ENCODE measurements at regions not wholly inside any gene's neighbourhood (a gene's known extent, or its start where the extent isn't known, plus 50 kb on each side); places are given as distances from the start of the nearest gene placed in this dataset.

DNA sequence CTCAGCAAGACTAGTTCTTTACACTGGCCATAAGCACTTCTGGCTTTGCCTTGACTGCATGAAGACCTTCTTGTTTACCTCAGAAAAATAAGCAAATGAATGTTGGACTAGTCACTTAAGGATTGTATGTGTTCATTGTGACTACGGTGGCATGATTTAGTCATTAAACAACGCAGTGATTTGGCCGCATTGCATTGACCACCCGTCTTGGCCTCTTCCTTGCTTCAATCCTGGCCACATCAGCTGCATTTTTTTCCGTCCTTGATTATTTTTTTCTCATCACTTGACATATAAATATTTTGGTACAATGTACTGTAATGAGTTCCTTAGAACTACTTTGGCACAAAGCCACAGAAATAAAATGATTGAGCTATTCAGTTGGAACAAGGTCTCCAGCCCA is 656.2 kb downstream of the RAB28 start:
- H3K36me3 ChIP-seq (ENCODE audit: insufficient read depth, low read length), result no peaks in the 10 kb centered on the region
- no peak for DNase-seq (ENCODE audit: low read depth, low spot score)
- no peak overlapping the region for H3K4me3 ChIP-seq
- TF ChIP-seq POLR2AphosphoS5 (IDR thresholded peaks at IDR 0.05; ENCODE audit: borderline replicate concordance, low read depth, low read length) (no peak), FOXP2 (optimal IDR thresholded peaks at IDR 0.05; ENCODE audit: control extremely low read depth, extremely low read length, insufficient read depth) (no peak), EZH2 (IDR thresholded peaks at IDR 0.05) (no peak)
- H3K9ac ChIP-seq (ENCODE audit: insufficient read length), result no peak overlapping the region
- H3K27ac ChIP-seq, result no peak overlapping the region
- no peaks in the 10 kb centered on the region for H3K9me3 ChIP-seq (ENCODE audit: low read depth, low read length)

DNA sequence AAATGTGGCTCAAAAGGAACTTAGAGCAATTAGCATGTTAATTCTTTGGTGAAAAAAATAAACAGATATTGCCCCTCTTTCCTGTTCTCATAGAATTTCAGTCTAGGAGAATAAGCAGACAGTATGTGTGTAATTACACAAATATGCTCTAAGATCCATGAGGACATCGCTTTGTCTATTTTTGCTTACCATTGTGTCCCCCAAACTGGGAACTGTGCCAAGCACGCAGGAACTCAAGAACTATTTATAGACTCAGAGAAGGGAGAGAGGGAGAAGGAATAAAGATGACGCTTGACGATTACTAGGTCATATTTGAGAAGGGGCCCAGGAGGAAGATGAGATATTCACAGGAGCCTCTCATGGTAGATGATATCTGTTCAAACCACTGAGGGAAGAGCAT is 692.6 kb downstream of the RAB28 start:
- peak overlapping the region; percentile 79 for H3K27ac ChIP-seq
- H3K4me3 ChIP-seq, result no peak overlapping the region
- no peaks in the 10 kb centered on the region for H3K36me3 ChIP-seq (ENCODE audit: insufficient read depth, low read length)
- no peaks in the 10 kb centered on the region for H3K9me3 ChIP-seq (ENCODE audit: low read depth, low read length)
- TF ChIP-seq EZH2 (IDR thresholded peaks at IDR 0.05), result no peak
- TF ChIP-seq POLR2AphosphoS5 (IDR thresholded peaks at IDR 0.05; ENCODE audit: borderline replicate concordance, low read depth, low read length), result no peak
- no peak for TF ChIP-seq FOXP2 (optimal IDR thresholded peaks at IDR 0.05; ENCODE audit: control extremely low read depth, extremely low read length, insufficient read depth)
- DNase-seq (ENCODE audit: low read depth, low spot score), result peak; percentile 39
- H3K9ac ChIP-seq (ENCODE audit: insufficient read length), result no peak overlapping the region

DNA sequence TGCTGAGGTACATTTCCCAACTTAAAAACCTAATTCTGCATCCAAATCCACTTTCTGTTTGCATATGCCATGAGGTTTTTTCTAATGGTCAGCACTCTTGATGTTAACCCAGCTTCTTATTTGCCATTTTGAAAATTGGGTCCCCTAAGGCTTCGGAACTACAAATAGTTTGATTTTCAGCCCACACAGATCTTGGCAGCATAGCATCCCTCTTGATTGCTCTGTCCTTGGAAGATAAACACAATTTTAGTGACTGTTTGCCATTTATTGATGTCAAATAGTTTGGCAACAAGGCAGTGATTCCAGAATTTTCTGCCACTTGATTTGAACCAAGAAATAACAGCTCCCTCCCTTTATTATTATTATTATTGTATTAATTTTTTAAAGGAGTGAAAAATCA is 696.9 kb downstream of the RAB28 start:
- no peak overlapping the region for H3K9ac ChIP-seq (ENCODE audit: insufficient read length)
- no peak overlapping the region for H3K27ac ChIP-seq
- DNase-seq (ENCODE audit: low read depth, low spot score), result no peak
- TF ChIP-seq POLR2AphosphoS5 (IDR thresholded peaks at IDR 0.05; ENCODE audit: borderline replicate concordance, low read depth, low read length) (no peak), FOXP2 (optimal IDR thresholded peaks at IDR 0.05; ENCODE audit: control extremely low read depth, extremely low read length, insufficient read depth) (no peak), EZH2 (IDR thresholded peaks at IDR 0.05) (no peak)
- no peak overlapping the region for H3K4me3 ChIP-seq
- no peaks in the 10 kb centered on the region for H3K9me3 ChIP-seq (ENCODE audit: low read depth, low read length)
- no peaks in the 10 kb centered on the region for H3K36me3 ChIP-seq (ENCODE audit: insufficient read depth, low read length)

DNA sequence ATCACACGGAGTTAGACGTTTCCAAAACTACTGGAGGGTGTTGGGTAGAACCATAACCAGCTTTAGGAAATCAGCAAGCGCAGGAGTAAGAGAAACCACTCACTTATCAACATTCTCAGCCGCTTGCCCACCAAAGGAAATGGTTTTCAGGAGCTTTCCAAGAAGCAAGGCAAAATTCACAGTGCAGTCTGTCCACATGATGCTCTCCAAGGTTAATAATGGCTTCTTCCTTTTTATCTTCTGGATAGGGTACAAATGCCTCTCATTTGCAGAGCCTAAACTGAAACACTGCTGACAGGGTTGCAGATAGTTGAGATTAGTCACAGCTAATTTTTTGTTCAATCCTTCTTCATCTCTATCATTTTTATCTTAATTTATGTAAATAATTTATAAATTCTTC is 705.4 kb downstream of the RAB28 start:
- no peak overlapping the region for H3K4me3 ChIP-seq
- TF ChIP-seq POLR2AphosphoS5 (IDR thresholded peaks at IDR 0.05; ENCODE audit: borderline replicate concordance, low read depth, low read length), result no peak

DNA sequence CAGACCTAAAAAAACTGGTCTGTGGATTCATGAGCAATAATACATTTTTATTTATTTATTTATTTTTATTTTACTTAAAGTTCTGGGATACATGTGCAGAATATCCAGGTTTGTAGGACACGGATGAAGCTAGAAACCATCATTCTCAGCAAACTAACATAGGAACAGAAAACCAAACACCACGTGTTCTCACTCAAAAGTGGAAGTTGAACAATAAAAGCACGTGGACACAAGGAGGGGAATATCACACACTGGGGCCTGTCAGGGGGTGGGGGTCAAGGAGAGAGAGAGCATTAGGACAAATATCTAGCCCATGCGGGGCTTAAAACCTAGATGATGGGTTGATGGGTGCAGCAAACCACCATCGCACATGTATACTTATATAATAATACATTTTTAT is 705.9 kb downstream of the RAB28 start:
- no peak for TF ChIP-seq EZH2 (IDR thresholded peaks at IDR 0.05)
- no peak for TF ChIP-seq FOXP2 (optimal IDR thresholded peaks at IDR 0.05; ENCODE audit: control extremely low read depth, extremely low read length, insufficient read depth)
- TF ChIP-seq POLR2AphosphoS5 (IDR thresholded peaks at IDR 0.05; ENCODE audit: borderline replicate concordance, low read depth, low read length), result no peak
- no peak for DNase-seq (ENCODE audit: low read depth, low spot score)
- no peaks in the 10 kb centered on the region for H3K36me3 ChIP-seq (ENCODE audit: insufficient read depth, low read length)
- H3K9ac ChIP-seq (ENCODE audit: insufficient read length), result no peak overlapping the region
- no peaks in the 10 kb centered on the region for H3K9me3 ChIP-seq (ENCODE audit: low read depth, low read length)
- H3K27ac ChIP-seq, result no peak overlapping the region
- H3K4me3 ChIP-seq, result no peak overlapping the region

More for the DNA sequence above, 705.4 kb downstream of the RAB28 start:
- H3K36me3 ChIP-seq (ENCODE audit: insufficient read depth, low read length), result no peaks in the 10 kb centered on the region
- DNase-seq (ENCODE audit: low read depth, low spot score), result no peak
- H3K9ac ChIP-seq (ENCODE audit: insufficient read length), result no peak overlapping the region
- no peaks in the 10 kb centered on the region for H3K9me3 ChIP-seq (ENCODE audit: low read depth, low read length)
- H3K27ac ChIP-seq, result no peak overlapping the region

DNA sequence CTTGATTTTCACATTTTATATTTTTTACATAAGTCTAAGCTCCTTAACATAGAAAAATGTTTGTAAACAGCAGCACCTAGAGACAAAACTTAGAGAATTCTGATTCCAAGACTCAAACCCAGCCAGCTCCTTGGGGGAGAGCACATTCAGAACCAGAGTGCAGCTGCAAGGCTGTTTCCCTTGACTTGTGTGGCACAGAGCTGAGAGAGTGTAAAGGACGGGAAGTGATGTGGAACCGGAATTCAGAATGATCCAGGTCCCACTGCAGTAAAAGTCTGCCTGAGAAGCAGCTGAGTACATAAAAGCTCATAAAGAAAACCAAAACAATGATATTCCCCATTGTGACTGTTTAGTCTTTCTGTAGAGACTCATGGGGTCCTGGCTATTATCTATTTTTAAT is 713.8 kb downstream of the RAB28 start:
- DNase-seq (ENCODE audit: low read depth, low spot score), result no peak
- no peaks in the 10 kb centered on the region for H3K9me3 ChIP-seq (ENCODE audit: low read depth, low read length)
- no peaks in the 10 kb centered on the region for H3K36me3 ChIP-seq (ENCODE audit: insufficient read depth, low read length)
- no peak overlapping the region for H3K27ac ChIP-seq
- no peak overlapping the region for H3K9ac ChIP-seq (ENCODE audit: insufficient read length)
- no peak overlapping the region for H3K4me3 ChIP-seq
- TF ChIP-seq EZH2 (IDR thresholded peaks at IDR 0.05) (no peak), FOXP2 (optimal IDR thresholded peaks at IDR 0.05; ENCODE audit: control extremely low read depth, extremely low read length, insufficient read depth) (no peak), POLR2AphosphoS5 (IDR thresholded peaks at IDR 0.05; ENCODE audit: borderline replicate concordance, low read depth, low read length) (no peak)

DNA sequence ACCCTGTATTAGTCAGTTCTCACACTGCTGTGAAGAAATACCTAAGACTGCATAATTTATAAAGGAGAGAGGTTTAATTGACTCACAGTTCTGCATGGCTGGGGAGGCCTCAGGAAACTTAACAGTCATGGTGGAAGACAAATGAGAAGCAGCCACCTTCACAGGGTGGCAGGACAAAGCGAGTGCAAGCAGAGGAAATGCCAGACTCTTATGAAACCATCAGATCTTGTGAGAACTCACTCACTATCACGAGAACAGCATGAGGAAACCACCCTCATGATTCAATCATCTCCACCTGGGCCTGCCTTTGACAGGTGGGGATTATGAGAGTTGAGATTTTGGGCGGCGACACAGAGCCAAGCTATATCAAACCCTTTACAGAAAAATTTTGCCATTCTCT is 722.4 kb downstream of the RAB28 start:
- H3K9ac ChIP-seq (ENCODE audit: insufficient read length), result no peak overlapping the region
- no peak overlapping the region for H3K27ac ChIP-seq
- no peaks in the 10 kb centered on the region for H3K9me3 ChIP-seq (ENCODE audit: low read depth, low read length)
- H3K36me3 ChIP-seq (ENCODE audit: insufficient read depth, low read length), result no peaks in the 10 kb centered on the region
- H3K4me3 ChIP-seq, result no peak overlapping the region
- no peak for TF ChIP-seq FOXP2 (optimal IDR thresholded peaks at IDR 0.05; ENCODE audit: control extremely low read depth, extremely low read length, insufficient read depth)
- TF ChIP-seq EZH2 (IDR thresholded peaks at IDR 0.05), result no peak
- no peak for TF ChIP-seq POLR2AphosphoS5 (IDR thresholded peaks at IDR 0.05; ENCODE audit: borderline replicate concordance, low read depth, low read length)
- DNase-seq (ENCODE audit: low read depth, low spot score), result no peak

DNA sequence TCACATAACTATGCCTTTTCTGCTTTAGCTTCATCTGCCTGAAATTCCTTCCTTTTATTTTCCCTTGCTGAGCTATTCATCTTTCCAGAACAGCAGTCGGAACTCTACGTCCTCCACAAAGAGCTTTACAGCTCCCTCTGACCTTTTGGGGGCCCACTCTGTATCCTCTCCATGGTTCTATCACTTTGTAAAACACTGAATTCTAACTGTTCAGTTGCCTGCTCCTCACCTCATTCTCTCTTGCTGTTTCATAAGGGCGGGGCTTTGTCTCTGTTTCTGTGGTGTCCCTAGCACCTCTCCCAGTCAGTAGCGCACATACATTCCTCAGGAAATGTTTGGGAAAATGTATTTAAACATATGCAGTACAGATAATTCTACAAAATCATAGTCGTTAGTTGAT is 737.0 kb downstream of the RAB28 start:
- Histone ChIP-seq H3K36me3 (ENCODE audit: insufficient read depth, low read length) (no peaks in the 10 kb centered on the region), H3K27ac (no peak overlapping the region), H3K4me3 (no peak overlapping the region), H3K9me3 (ENCODE audit: low read depth, low read length) (no peaks in the 10 kb centered on the region), H3K9ac (ENCODE audit: insufficient read length) (no peak overlapping the region)
- TF ChIP-seq POLR2AphosphoS5 (IDR thresholded peaks at IDR 0.05; ENCODE audit: borderline replicate concordance, low read depth, low read length), result no peak
- TF ChIP-seq FOXP2 (optimal IDR thresholded peaks at IDR 0.05; ENCODE audit: control extremely low read depth, extremely low read length, insufficient read depth), result no peak
- no peak for TF ChIP-seq EZH2 (IDR thresholded peaks at IDR 0.05)
- no peak for DNase-seq (ENCODE audit: low read depth, low spot score)

DNA sequence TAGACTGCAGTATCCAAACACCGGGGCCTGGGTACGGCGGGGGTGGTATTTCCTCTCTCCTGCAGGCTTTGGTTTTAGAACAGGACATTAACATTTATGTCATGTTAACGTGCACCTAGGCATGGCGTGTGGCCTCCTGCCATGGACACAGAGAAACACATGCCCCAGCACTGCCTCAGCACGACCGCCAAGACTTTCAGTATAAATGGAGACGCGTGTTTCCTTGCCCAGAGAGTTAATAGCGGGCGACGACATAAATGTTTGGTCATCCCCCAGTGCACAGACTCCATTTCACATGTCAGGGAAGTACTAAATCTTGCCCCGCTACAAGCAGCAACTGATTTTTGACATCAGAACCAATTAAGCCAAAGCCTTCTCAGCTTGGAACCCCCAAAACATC is 737.9 kb downstream of the RAB28 start:
- no peaks in the 10 kb centered on the region for H3K9me3 ChIP-seq (ENCODE audit: low read depth, low read length)
- H3K9ac ChIP-seq (ENCODE audit: insufficient read length), result no peak overlapping the region
- H3K27ac ChIP-seq, result no peak overlapping the region
- no peak overlapping the region for H3K4me3 ChIP-seq
- no peaks in the 10 kb centered on the region for H3K36me3 ChIP-seq (ENCODE audit: insufficient read depth, low read length)
- TF ChIP-seq FOXP2 (optimal IDR thresholded peaks at IDR 0.05; ENCODE audit: control extremely low read depth, extremely low read length, insufficient read depth) (no peak), EZH2 (IDR thresholded peaks at IDR 0.05) (no peak), POLR2AphosphoS5 (IDR thresholded peaks at IDR 0.05; ENCODE audit: borderline replicate concordance, low read depth, low read length) (no peak)
- no peak for DNase-seq (ENCODE audit: low read depth, low spot score)
